Neural cell (in vitro differentiated cells): ENCODE measurements at regions not wholly inside any gene's neighbourhood (a gene's known extent, or its start where the extent isn't known, plus 50 kb on each side); places are given as distances from the start of the nearest gene placed in this dataset.
"Not testable (repeated sequence)": the region's sequence is repeated elsewhere in the genome, so short reads cannot be mapped to it uniquely, and the experiment has no call there.

Source experiments
- H2AFZ ChIP-seq: fragments of 200-600, 300-800 bp; sonication (generic), shearing (Covaris generic); 2 replicates; pipeline ENCODE4 v1.6.0; 2014; ENCODE audit warnings: low read depth, mild to moderate bottlenecking, antibody characterized with exemption, low read length, moderate library complexity
- H3F3A ChIP-seq: fragments of 200-600 bp; shearing (Covaris generic); 2 replicates; pipeline ENCODE4 v1.6.1; 2016; ENCODE audit warnings: mild to moderate bottlenecking, moderate library complexity, mixed read lengths, antibody characterized with exemption, low read length; ENCODE audit not compliant: insufficient read depth, poor library complexity, severe bottlenecking
- H3K27ac ChIP-seq: fragments of 200-600, 300-800 bp; sonication (generic), shearing (Covaris generic); 2 replicates; pipeline ENCODE4 v1.5.1; 2014; ENCODE audit warnings: mild to moderate bottlenecking, low read length, moderate library complexity
- H3K27me3 ChIP-seq: fragments of 300-800, 200-600 bp; sonication (generic), shearing (Covaris generic); 2 replicates; pipeline ENCODE4 v1.6.0; 2014; ENCODE audit warnings: mild to moderate bottlenecking, low read depth, low read length, moderate library complexity; ENCODE audit not compliant: insufficient read depth
- H3K36me3 ChIP-seq: fragments of 300-800, 200-600 bp; sonication (generic), shearing (Covaris generic); 2 replicates; pipeline ENCODE4 v1.5.1; 2014; ENCODE audit warnings: mild to moderate bottlenecking, antibody characterized with exemption, low read length, moderate library complexity; ENCODE audit not compliant: insufficient read depth
- H3K4me2 ChIP-seq: fragments of 300-800, 200-600 bp; sonication (generic), shearing (Covaris generic); 2 replicates; pipeline ENCODE4 v1.6.0; 2014; ENCODE audit warnings: mild to moderate bottlenecking, low read length
- H3K4me3 ChIP-seq: fragments of 300-800, 200-600 bp; sonication (generic), shearing (Covaris generic); 2 replicates; pipeline ENCODE4 v1.5.1; 2014; ENCODE audit warnings: mild to moderate bottlenecking, low read length, moderate library complexity
- H3K79me2 ChIP-seq: fragments of 200-600 bp; shearing (Covaris generic); replicated peaks from 2 replicates; pipeline ENCODE4 v1.6.0; 2014; ENCODE audit warnings: mild to moderate bottlenecking, low read length, moderate library complexity; ENCODE audit not compliant: insufficient read depth
- H3K9ac ChIP-seq: fragments of 300-800, 200-600 bp; sonication (generic), shearing (Covaris generic); 2 replicates; pipeline ENCODE4 v1.6.1; 2016; ENCODE audit warnings: mild to moderate bottlenecking, low read length, mixed read lengths
- H3K9me2 ChIP-seq: fragments of 200-600 bp; shearing (Covaris generic); 2 replicates; pipeline ENCODE4 v1.6.1; 2016; ENCODE audit warnings: mild to moderate bottlenecking, low read length, mixed read lengths; ENCODE audit not compliant: insufficient read depth
- H3K9me3 ChIP-seq: fragments of 200-600, 300-800 bp; sonication (generic), shearing (Covaris generic); 2 replicates; pipeline ENCODE4 v1.6.1; 2016; ENCODE audit warnings: mild to moderate bottlenecking, mixed run types, low read length, moderate library complexity, mixed read lengths
- H4K20me1 ChIP-seq: fragments of 200-600 bp; shearing (Covaris generic); 2 replicates; pipeline ENCODE4 v1.6.1; 2016; ENCODE audit warnings: mild to moderate bottlenecking, mixed run types; ENCODE audit not compliant: insufficient read depth
- CTCF ChIP-seq: fragments of 450-650 bp; IDR thresholded peaks from 2 replicates; pipeline ENCODE4 v1.5.1; 2014; ENCODE audit warnings: antibody characterized with exemption, mild to moderate bottlenecking, moderate library complexity; ENCODE audit not compliant: poor library complexity, severe bottlenecking
- EP300 ChIP-seq: fragments of 450-650 bp; conservative IDR thresholded peaks from 2 replicates; pipeline ENCODE4 v1.6.1; 2014; ENCODE audit warnings: antibody characterized with exemption, mild to moderate bottlenecking, moderate library complexity; ENCODE audit not compliant: poor library complexity, severe bottlenecking
- EZH2 ChIP-seq: fragments of 200-600, 300-800 bp; shearing (Covaris generic), sonication (generic); IDR thresholded peaks from 2 replicates; pipeline ENCODE4 v1.6.1; 2014; ENCODE audit warnings: antibody characterized with exemption, low read length, borderline replicate concordance, mild to moderate bottlenecking; ENCODE audit not compliant: insufficient read depth, poor library complexity, severe bottlenecking
- MXI1 ChIP-seq: fragments of 450-650 bp; conservative IDR thresholded peaks from 2 replicates; pipeline ENCODE4 v1.6.1; 2014; ENCODE audit warnings: antibody characterized with exemption, mild to moderate bottlenecking; ENCODE audit not compliant: poor library complexity, severe bottlenecking
- POLR2AphosphoS5 ChIP-seq: IDR thresholded peaks from 2 replicates; pipeline ENCODE4 v1.6.1; 2012
- RAD21 ChIP-seq: fragments of 450-650 bp; conservative IDR thresholded peaks from 2 replicates; pipeline ENCODE4 v1.6.1; 2014; ENCODE audit warnings: antibody characterized with exemption, mild to moderate bottlenecking, moderate library complexity
- REST ChIP-seq: IDR thresholded peaks from 2 replicates; pipeline ENCODE4 v1.6.1; 2012; ENCODE audit warnings: borderline replicate concordance
- SMC3 ChIP-seq: fragments of 450-650 bp; conservative IDR thresholded peaks from 2 replicates; pipeline ENCODE4 v1.6.1; 2014; ENCODE audit warnings: antibody characterized with exemption, mild to moderate bottlenecking, moderate library complexity; ENCODE audit not compliant: poor library complexity
- TAF1 ChIP-seq: IDR thresholded peaks from 2 replicates; pipeline ENCODE4 v1.6.1; 2012; ENCODE audit warnings: low read depth

- Histone ChIP-seq H4K20me1 (no peaks in the 10 kb centered on the region), H3K27me3 (no peaks in the 10 kb centered on the region), H3K4me2 (no peak overlapping the region), H2AFZ (no peak overlapping the region), H3K27ac (no peak overlapping the region), H3K79me2 (no peaks in the 10 kb centered on the region), H3K9me2 (no peaks in the 10 kb centered on the region), H3K9me3 (no peaks in the 10 kb centered on the region), H3F3A (no peaks in the 10 kb centered on the region), H3K9ac (no peak overlapping the region), H3K4me3 (no peak overlapping the region), H3K36me3 (no peaks in the 10 kb centered on the region)
- TF ChIP-seq REST = no peak
- no peak for TF ChIP-seq EZH2
- no peak for TF ChIP-seq POLR2AphosphoS5
- TF ChIP-seq TAF1 = no peak
- TF ChIP-seq MXI1 = no peak
- TF ChIP-seq RAD21 = no peak
These were observed 73.7 kb downstream of the LACC1 start for GRCh38 chr13:43953370-43953769.

- not testable (repeated sequence) for H3K36me3 ChIP-seq, H3K9me3 ChIP-seq, H3K27me3 ChIP-seq, H2AFZ ChIP-seq, H3F3A ChIP-seq, H3K4me2 ChIP-seq, H3K9me2 ChIP-seq, H4K20me1 ChIP-seq, H3K4me3 ChIP-seq, H3K27ac ChIP-seq, H3K79me2 ChIP-seq, H3K9ac ChIP-seq
These were observed 77.3 kb downstream of the LACC1 start for GRCh38 chr13:43956975-43957374.

GRCh38 chr13:43959291-43959690 lies 79.6 kb downstream of the LACC1 start:
- H3K4me3 ChIP-seq = no peak overlapping the region
- no peaks in the 10 kb centered on the region for H4K20me1 ChIP-seq
- no peak overlapping the region for H3K9ac ChIP-seq
- H3K9me2 ChIP-seq = no peaks in the 10 kb centered on the region
- no peaks in the 10 kb centered on the region for H3K27me3 ChIP-seq
- H3K9me3 ChIP-seq = no peaks in the 10 kb centered on the region
- H3K27ac ChIP-seq = no peak overlapping the region
- TF ChIP-seq RAD21 = no peak
- TF ChIP-seq CTCF = no peak
- TF ChIP-seq EP300 = no peak
- TF ChIP-seq POLR2AphosphoS5 = no peak
- no peak for TF ChIP-seq MXI1
- TF ChIP-seq SMC3 = no peak
- TF ChIP-seq TAF1 = no peak
- no peak for TF ChIP-seq REST
- no peak for TF ChIP-seq EZH2
- no peak overlapping the region for H3K4me2 ChIP-seq
- no peak overlapping the region for H2AFZ ChIP-seq
- no peaks in the 10 kb centered on the region for H3K79me2 ChIP-seq
- no peaks in the 10 kb centered on the region for H3F3A ChIP-seq
- no peaks in the 10 kb centered on the region for H3K36me3 ChIP-seq
